GM10248 (cell line): ENCODE measurements at regions not wholly inside any gene's neighbourhood (a gene's known extent, or its start where the extent isn't known, plus 50 kb on each side); places are given as distances from the start of the nearest gene placed in this dataset.

ENCODE experiments used
- CTCF ChIA-PET: fragments of 300-600 bp; sonication (Branson Sonifier 250); formaldehyde crosslinking; extraction: SDS; loops from one replicate; lab custom pipeline; 2021; ENCODE audit warnings: antibody characterized with exemption; lab: Yijun Ruan, JAX
- POLR2A ChIA-PET: fragments of 350-650 bp; sonication (Branson Sonifier 250); formaldehyde crosslinking; extraction: SDS; loops from one replicate; lab custom pipeline; 2020; ENCODE audit warnings: antibody characterized with exemption; lab: Yijun Ruan, JAX
- DNase-seq: peaks from one replicate; pipeline ENCODE4 v3.0.0; 2012; ENCODE audit errors: extremely low spot score
- CTCF ChIP-seq: IDR thresholded peaks from 2 replicates; pipeline ENCODE4 v1.5.1; 2012; ENCODE audit warnings: mild to moderate bottlenecking, low read depth; ENCODE audit errors: extremely low read depth, missing control alignments, control extremely low read depth

- CTCF ChIA-PET: interaction anchor here (9.1 kb wide), 1 partner anchor 773 kb away, joined by 51 read pairs; no protein-coding TSS in a partner anchor
Measured at GRCh38 chr3:127451321-127451720, 139.2 kb downstream of the TPRA1 start.

GRCh38 chr3:127450331-127450730 is 140.2 kb downstream of the TPRA1 start:
- ChIA-PET CTCF (interaction anchor here (0.6 to 9.1 kb wide), 2 partner anchors 699 to 772 kb away, joined by 3 to 51 read pairs; no protein-coding TSS in a partner anchor), POLR2A (no interaction called here)
- DNase-seq: no peak
- no peak for TF ChIP-seq CTCF

More at GRCh38 chr3:127451321-127451720, 139.2 kb downstream of the TPRA1 start:
- POLR2A ChIA-PET: no interaction called here
- no peak for DNase-seq
- no peak for TF ChIP-seq CTCF

- POLR2A ChIA-PET: no interaction called here
- DNase-seq: no peak
- no peak for TF ChIP-seq CTCF
- CTCF ChIA-PET: interaction anchor here (0.8 to 1.1 kb wide), 2 partner anchors 10 to 99 kb away, joined by 3 read pairs; no protein-coding TSS in a partner anchor
Measured at GRCh38 chr3:127449486-127450212, 140.9 kb downstream of the TPRA1 start.

GRCh38 chr3:127448671-127449070 is 141.9 kb downstream of the TPRA1 start:
- POLR2A ChIA-PET: no interaction called here
- CTCF ChIA-PET: interaction anchor here (1.1 kb wide), 1 partner anchor 9 kb away, joined by 3 read pairs; no protein-coding TSS in a partner anchor
- TF ChIP-seq CTCF: no peak
- no peak for DNase-seq

- CTCF ChIA-PET: interaction anchor here (0.8 to 1.5 kb wide), 3 partner anchors 25 to 769 kb away, joined by 3 to 5 read pairs (median 3); no protein-coding TSS in a partner anchor
- DNase-seq: no peak
- TF ChIP-seq CTCF: no peak
- POLR2A ChIA-PET: no interaction called here
Measured at GRCh38 chr3:127448161-127448561, 142.4 kb downstream of the TPRA1 start.

- POLR2A ChIA-PET: no interaction called here
- DNase-seq: no peak
- CTCF ChIA-PET: interaction anchor here (1.1 to 1.7 kb wide), 8 partner anchors 9 to 767 kb away, joined by 3 to 5 read pairs (median 3); no protein-coding TSS in a partner anchor
- no peak for TF ChIP-seq CTCF
Measured at GRCh38 chr3:127446756-127447155, 143.8 kb downstream of the TPRA1 start.
